ENCODE measurements at regions not wholly inside any gene's neighbourhood (a gene's known extent, or its start where the extent isn't known, plus 50 kb on each side); places are given as distances from the start of the nearest gene placed in this dataset.

GRCh38 chr13:84294576-84294975 is 412.3 kb upstream of the SLITRK1 start:
- no peak overlapping the region for H3K4me3 Mint-ChIP-seq
- peaks cover 4% of the 10 kb centered on the region for H3K4me1 Mint-ChIP-seq
- no peaks in the 10 kb centered on the region for H3K27me3 Mint-ChIP-seq (ENCODE audit: low read depth)
- ATAC-seq, result no peak
- no peak overlapping the region for H3K27ac Mint-ChIP-seq
- TF ChIP-seq GABPB1 (CRISPR knock-in tag; IDR thresholded peaks at IDR 0.05), result no peak
- TF ChIP-seq, protein P1, sequence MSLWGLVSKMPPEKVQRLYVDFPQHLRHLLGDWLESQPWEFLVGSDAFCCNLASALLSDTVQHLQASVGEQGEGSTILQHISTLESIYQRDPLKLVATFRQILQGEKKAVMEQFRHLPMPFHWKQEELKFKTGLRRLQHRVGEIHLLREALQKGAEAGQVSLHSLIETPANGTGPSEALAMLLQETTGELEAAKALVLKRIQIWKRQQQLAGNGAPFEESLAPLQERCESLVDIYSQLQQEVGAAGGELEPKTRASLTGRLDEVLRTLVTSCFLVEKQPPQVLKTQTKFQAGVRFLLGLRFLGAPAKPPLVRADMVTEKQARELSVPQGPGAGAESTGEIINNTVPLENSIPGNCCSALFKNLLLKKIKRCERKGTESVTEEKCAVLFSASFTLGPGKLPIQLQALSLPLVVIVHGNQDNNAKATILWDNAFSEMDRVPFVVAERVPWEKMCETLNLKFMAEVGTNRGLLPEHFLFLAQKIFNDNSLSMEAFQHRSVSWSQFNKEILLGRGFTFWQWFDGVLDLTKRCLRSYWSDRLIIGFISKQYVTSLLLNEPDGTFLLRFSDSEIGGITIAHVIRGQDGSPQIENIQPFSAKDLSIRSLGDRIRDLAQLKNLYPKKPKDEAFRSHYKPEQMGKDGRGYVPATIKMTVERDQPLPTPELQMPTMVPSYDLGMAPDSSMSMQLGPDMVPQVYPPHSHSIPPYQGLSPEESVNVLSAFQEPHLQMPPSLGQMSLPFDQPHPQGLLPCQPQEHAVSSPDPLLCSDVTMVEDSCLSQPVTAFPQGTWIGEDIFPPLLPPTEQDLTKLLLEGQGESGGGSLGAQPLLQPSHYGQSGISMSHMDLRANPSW (CRISPR knock-in tag; conservative IDR thresholded peaks at IDR 0.05; ENCODE audit: low read depth), result no peak
- TF ChIP-seq, protein P2, sequence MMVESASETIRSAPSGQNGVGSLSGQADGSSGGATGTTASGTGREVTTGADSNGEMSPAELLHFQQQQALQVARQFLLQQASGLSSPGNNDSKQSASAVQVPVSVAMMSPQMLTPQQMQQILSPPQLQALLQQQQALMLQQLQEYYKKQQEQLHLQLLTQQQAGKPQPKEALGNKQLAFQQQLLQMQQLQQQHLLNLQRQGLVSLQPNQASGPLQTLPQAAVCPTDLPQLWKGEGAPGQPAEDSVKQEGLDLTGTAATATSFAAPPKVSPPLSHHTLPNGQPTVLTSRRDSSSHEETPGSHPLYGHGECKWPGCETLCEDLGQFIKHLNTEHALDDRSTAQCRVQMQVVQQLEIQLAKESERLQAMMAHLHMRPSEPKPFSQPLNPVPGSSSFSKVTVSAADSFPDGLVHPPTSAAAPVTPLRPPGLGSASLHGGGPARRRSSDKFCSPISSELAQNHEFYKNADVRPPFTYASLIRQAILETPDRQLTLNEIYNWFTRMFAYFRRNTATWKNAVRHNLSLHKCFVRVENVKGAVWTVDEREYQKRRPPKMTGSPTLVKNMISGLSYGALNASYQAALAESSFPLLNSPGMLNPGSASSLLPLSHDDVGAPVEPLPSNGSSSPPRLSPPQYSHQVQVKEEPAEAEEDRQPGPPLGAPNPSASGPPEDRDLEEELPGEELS (CRISPR knock-in tag; IDR thresholded peaks at IDR 0.05), result no peak
- TF ChIP-seq PRRX2 (CRISPR knock-in tag; IDR thresholded peaks at IDR 0.05), result no peak
- TF ChIP-seq, protein P3, sequence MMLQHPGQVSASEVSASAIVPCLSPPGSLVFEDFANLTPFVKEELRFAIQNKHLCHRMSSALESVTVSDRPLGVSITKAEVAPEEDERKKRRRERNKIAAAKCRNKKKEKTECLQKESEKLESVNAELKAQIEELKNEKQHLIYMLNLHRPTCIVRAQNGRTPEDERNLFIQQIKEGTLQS (CRISPR knock-in tag; conservative IDR thresholded peaks at IDR 0.05), result no peak
- CTCF ChIA-PET, result no interaction called here
- no peak for DNase-seq (ENCODE audit: low spot score)
- no peaks in the 10 kb centered on the region for H3K36me3 Mint-ChIP-seq
- H3K9me3 Mint-ChIP-seq, result no peaks in the 10 kb centered on the region
- POLR2A ChIA-PET, result no interaction called here

DNA sequence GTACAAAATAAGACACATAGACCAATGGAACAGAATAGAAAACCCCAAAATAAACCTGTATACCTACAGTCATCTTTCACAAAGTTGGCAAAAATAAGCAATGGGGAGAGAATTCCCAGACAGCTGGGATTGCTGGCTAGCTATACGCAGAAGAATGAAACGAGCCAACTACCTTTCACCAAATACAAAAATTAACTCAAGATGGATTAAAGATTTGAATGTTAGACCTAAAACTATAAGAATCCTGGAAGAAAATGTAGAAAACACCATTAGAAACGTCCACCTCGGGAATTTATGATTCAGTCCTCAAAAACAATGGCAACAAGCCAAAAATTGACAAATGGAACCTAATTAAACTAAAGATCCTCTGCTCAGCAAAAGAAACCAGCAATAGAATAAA is 408.1 kb upstream of the SLITRK1 start:
- CTCF ChIA-PET, result no interaction called here
- no peaks in the 10 kb centered on the region for H3K36me3 Mint-ChIP-seq
- DNase-seq (ENCODE audit: low spot score) (no peak), ATAC-seq (no peak)
- POLR2A ChIA-PET, result no interaction called here
- H3K9me3 Mint-ChIP-seq, result no peaks in the 10 kb centered on the region
- no peak overlapping the region for H3K4me3 Mint-ChIP-seq
- no peak for TF ChIP-seq ATF1 (CRISPR knock-in tag; IDR thresholded peaks at IDR 0.05)
- TF ChIP-seq CREM (CRISPR knock-in tag; IDR thresholded peaks at IDR 0.05), result no peak
- no peak for TF ChIP-seq PREB (CRISPR knock-in tag; IDR thresholded peaks at IDR 0.05; ENCODE audit: borderline replicate concordance)
- TF ChIP-seq ZNF317 (CRISPR knock-in tag; IDR thresholded peaks at IDR 0.05; ENCODE audit: borderline replicate concordance, low read depth), result no peak
- no peak for TF ChIP-seq ATF6 (CRISPR knock-in tag; IDR thresholded peaks at IDR 0.05)
- TF ChIP-seq TEAD4 (CRISPR knock-in tag; IDR thresholded peaks at IDR 0.05), result no peak
- no peak for TF ChIP-seq NR1H2 (CRISPR knock-in tag; IDR thresholded peaks at IDR 0.05)
- TF ChIP-seq SOX15 (CRISPR knock-in tag; IDR thresholded peaks at IDR 0.05), result no peak
- no peaks in the 10 kb centered on the region for H3K4me1 Mint-ChIP-seq
- no peak overlapping the region for H3K27ac Mint-ChIP-seq
- H3K27me3 Mint-ChIP-seq (ENCODE audit: low read depth), result no peaks in the 10 kb centered on the region

GRCh38 chr13:84279166-84279565 is 396.9 kb upstream of the SLITRK1 start:
- ATAC-seq, result no peak

More at GRCh38 chr13:84279166-84279565, 396.9 kb upstream of the SLITRK1 start:
- TF ChIP-seq ZNF416 (CRISPR knock-in tag; IDR thresholded peaks at IDR 0.05) (no peak), OVOL2 (CRISPR knock-in tag; IDR thresholded peaks at IDR 0.05; ENCODE audit: borderline replicate concordance) (no peak), NR3C1 (CRISPR knock-in tag; conservative IDR thresholded peaks at IDR 0.05; ENCODE audit: low read depth) (no peak), NFYB (CRISPR knock-in tag; conservative IDR thresholded peaks at IDR 0.05; ENCODE audit: low read depth) (no peak), ATF2 (CRISPR knock-in tag; IDR thresholded peaks at IDR 0.05; ENCODE audit: borderline replicate concordance, low read depth) (no peak), TEAD4 (CRISPR knock-in tag; IDR thresholded peaks at IDR 0.05) (no peak), CBFB (CRISPR knock-in tag; IDR thresholded peaks at IDR 0.05; ENCODE audit: low read depth) (no peak), FOXP1 (CRISPR knock-in tag; IDR thresholded peaks at IDR 0.05; ENCODE audit: borderline replicate concordance) (no peak), TCF7 (CRISPR knock-in tag; IDR thresholded peaks at IDR 0.05; ENCODE audit: low read depth) (no peak), NR1H2 (CRISPR knock-in tag; IDR thresholded peaks at IDR 0.05) (no peak), ATF1 (CRISPR knock-in tag; IDR thresholded peaks at IDR 0.05) (no peak), MYBL2 (CRISPR knock-in tag; IDR thresholded peaks at IDR 0.05) (no peak)
- TF ChIP-seq, protein P3 (CRISPR knock-in tag; conservative IDR thresholded peaks at IDR 0.05), result no peak
- Mint-ChIP-seq H3K27ac (no peak overlapping the region), H3K4me3 (no peak overlapping the region), H3K4me1 (no peaks in the 10 kb centered on the region), H3K9me3 (no peaks in the 10 kb centered on the region), H3K36me3 (no peaks in the 10 kb centered on the region), H3K27me3 (ENCODE audit: low read depth) (no peaks in the 10 kb centered on the region)
- no peak for DNase-seq (ENCODE audit: low spot score)
- ChIA-PET POLR2A (no interaction called here), CTCF (no interaction called here)
